HCT116 (cell line): ENCODE measurements at regions not wholly inside any gene's neighbourhood (a gene's known extent, or its start where the extent isn't known, plus 50 kb on each side); places are given as distances from the start of the nearest gene placed in this dataset.

Source experiments
- ATAC-seq: fragments of 200-7000 bp; cut with Tn5 transposase; 2 replicates; pipeline ENCODE4 v1.9.1; 2020; ENCODE audit warnings: mild to moderate bottlenecking, moderate library complexity
- BruUV-seq: library from RNA; stranded (reverse); fragments of 400-500 nt; replicated peaks from 2 replicates; lab custom pipeline; 2021; lab: Mats Ljungman, UMichigan
- CTCF ChIA-PET: fragments of 300-600 bp; sonication (Branson Sonifier 250); formaldehyde crosslinking; loops from one replicate; lab custom pipeline; 2021; ENCODE audit warnings: antibody characterized with exemption; lab: Charles Lee
- POLR2A ChIA-PET: fragments of 300-600, 350-600 bp; sonication (Branson Sonifier 250); formaldehyde crosslinking; loops from one replicate; lab custom pipeline; 2021; ENCODE audit warnings: antibody characterized with exemption; lab: Charles Lee
- RAD21 ChIA-PET, 2 experiments: fragments of 300-600 bp; sonication (Branson Sonifier 250); formaldehyde crosslinking; loops; one replicate each; lab custom pipeline; 2023; ENCODE audit warnings: low total read pairs in 2 of 2; ENCODE audit not compliant: uncharacterized antibody in 2 of 2, unreplicated experiment in 2 of 2, low non-redundant PET in 1 of 2; lab: Charles Lee
- DNase-seq: peaks from one replicate; pipeline ENCODE4 v3.0.0-alpha.2; 2010; ENCODE audit warnings: low read depth, low spot score
- H2AFZ ChIP-seq: fragments of 200-600 bp; shearing (Covaris generic), sonication (generic); 2 replicates; pipeline ENCODE4 v1.6.1; 2017; ENCODE audit warnings: low read depth, mixed run types, mixed read lengths, antibody characterized with exemption, low read length; ENCODE audit not compliant: poor library complexity, severe bottlenecking
- H3K27ac ChIP-seq: 2 replicates; pipeline ENCODE4 v1.5.1; 2012; ENCODE audit warnings: low read depth, low read length
- H3K27me3 ChIP-seq: fragments of 200-600 bp; sonication (generic); 2 replicates; pipeline ENCODE4 v1.6.1; 2016; ENCODE audit warnings: mixed run types, low read length, mixed read lengths; ENCODE audit not compliant: insufficient read depth
- H3K36me3 ChIP-seq, 2 experiments: fragments of 200-500 bp in 1 of 2; fragments of 200-600 bp in 1 of 2; sonication (Bioruptor generic) in 1 of 2; sonication (generic) in 1 of 2; 2 replicates each; pipeline versions ENCODE4 v1.5.1 to v1.6.1; 2014 to 2016; ENCODE audit warnings: low read length in 2 of 2, inconsistent platforms in 1 of 2, mixed read lengths in 1 of 2, mixed run types in 1 of 2; ENCODE audit not compliant: insufficient read depth in 2 of 2, control insufficient read depth in 1 of 2
- H3K4me1 ChIP-seq, 2 experiments: fragments of 200-600 bp in 1 of 2; sonication (generic) in 1 of 2; 2 replicates each; pipeline versions ENCODE4 v1.5.1 to v1.6.1; 2012 to 2017; ENCODE audit warnings: low read length in 2 of 2, inconsistent platforms in 1 of 2, mild to moderate bottlenecking in 1 of 2, mixed read lengths in 1 of 2, mixed run types in 1 of 2, moderate library complexity in 1 of 2; ENCODE audit not compliant: insufficient read depth in 2 of 2, control insufficient read depth in 1 of 2
- H3K4me2 ChIP-seq: fragments of 200-600 bp; sonication (generic); 2 replicates; pipeline ENCODE4 v1.6.1; 2017; ENCODE audit warnings: mixed run types, low read length, mixed read lengths
- H3K4me3 ChIP-seq, 2 experiments: fragments of 200-600 bp in 1 of 2; sonication (generic) in 1 of 2; replicated peaks in 1 of 2; 2 replicates each; pipeline ENCODE4 v1.5.1; 2011 to 2016; ENCODE audit warnings: low read length in 2 of 2, control low read depth in 1 of 2, low read depth in 1 of 2, mild to moderate bottlenecking in 1 of 2, mixed read lengths in 1 of 2, mixed run types in 1 of 2
- H3K79me2 ChIP-seq: fragments of 200-600 bp; sonication (generic); 2 replicates; pipeline ENCODE4 v1.6.1; 2017; ENCODE audit warnings: mild to moderate bottlenecking, mixed run types, low read length, moderate library complexity, mixed read lengths; ENCODE audit not compliant: insufficient read depth
- H3K9ac ChIP-seq: fragments of 200-600 bp; sonication (generic); 2 replicates; pipeline ENCODE4 v1.6.1; 2016; ENCODE audit warnings: low read length, mixed read lengths
- H3K9me2 ChIP-seq: fragments of 200-600 bp; sonication (generic), shearing (Covaris generic); 2 replicates; pipeline ENCODE4 v1.6.1; 2017; ENCODE audit warnings: mixed run types, mild to moderate bottlenecking, moderate library complexity; ENCODE audit not compliant: insufficient read depth
- H3K9me3 ChIP-seq, 2 experiments: fragments of 200-500 bp in 1 of 2; fragments of 200-600 bp in 1 of 2; sonication (Bioruptor generic) in 1 of 2; sonication (generic) in 1 of 2; 2 replicates each; pipeline ENCODE4 v1.6.1; 2014 to 2017; ENCODE audit warnings: low read length in 2 of 2, mixed read lengths in 2 of 2, inconsistent platforms in 1 of 2, low read depth in 1 of 2, mild to moderate bottlenecking in 1 of 2, mixed run types in 1 of 2, moderate library complexity in 1 of 2; ENCODE audit not compliant: control insufficient read depth in 1 of 2, insufficient read depth in 1 of 2
- H4K20me1 ChIP-seq: fragments of 200-600 bp; sonication (generic), shearing (Covaris generic); 2 replicates; pipeline ENCODE4 v1.6.1; 2017; ENCODE audit warnings: mixed run types, mild to moderate bottlenecking, moderate library complexity; ENCODE audit not compliant: insufficient read depth
- ATF3 ChIP-seq: IDR thresholded peaks from 2 replicates; pipeline ENCODE4 v1.6.1; 2012
- EGR1 ChIP-seq: IDR thresholded peaks from 2 replicates; pipeline ENCODE4 v1.6.1; 2012; ENCODE audit warnings: low read depth
- EZH2 ChIP-seq: fragments of 200-600 bp; sonication (generic); IDR thresholded peaks from 2 replicates; pipeline ENCODE4 v1.6.1; 2017; ENCODE audit warnings: antibody characterized with exemption, mixed run types
- EZH2phosphoT487 ChIP-seq: fragments of 200-600 bp; IDR thresholded peaks from 2 replicates; pipeline ENCODE4 v1.6.1; 2018; ENCODE audit warnings: antibody characterized with exemption, borderline replicate concordance
- FOSL1 ChIP-seq: IDR thresholded peaks from 2 replicates; pipeline ENCODE4 v1.6.1; 2012; ENCODE audit warnings: low read depth
- POLR2A ChIP-seq: IDR thresholded peaks from 2 replicates; pipeline ENCODE4 v1.7.0; 2011; ENCODE audit warnings: borderline replicate concordance; ENCODE audit not compliant: insufficient read depth, insufficient read length; ENCODE audit errors: extremely low read depth
- RAD21 ChIP-seq: IDR thresholded peaks from 2 replicates; pipeline ENCODE4 v1.6.1; 2012; ENCODE audit warnings: low read depth, mild to moderate bottlenecking
- REST ChIP-seq: IDR thresholded peaks from 2 replicates; pipeline ENCODE4 v1.6.1; 2012; ENCODE audit warnings: low read depth
- SP1 ChIP-seq: IDR thresholded peaks from 2 replicates; pipeline ENCODE4 v1.6.1; 2012; ENCODE audit warnings: low read depth
- YY1 ChIP-seq: IDR thresholded peaks from 2 replicates; pipeline ENCODE4 v1.6.1; 2011; ENCODE audit warnings: low read length, low read depth, moderate library complexity, mild to moderate bottlenecking; ENCODE audit not compliant: insufficient replicate concordance; ENCODE audit errors: extremely low read depth
- ZBTB33 ChIP-seq: IDR thresholded peaks from 2 replicates; pipeline ENCODE4 v1.6.1; 2011; ENCODE audit warnings: mild to moderate bottlenecking, low read length, moderate library complexity; ENCODE audit not compliant: insufficient replicate concordance; ENCODE audit errors: extremely low read depth
- ZFX ChIP-seq: fragments of 450-650 bp; IDR thresholded peaks from 2 replicates; pipeline ENCODE4 v1.6.1; 2017
- intact Hi-C: fragments of 100-400 bp; cut with micrococcal nuclease; formaldehyde crosslinking; loops from 2 replicates; pipeline ENCODE4 v1.10.0; 2022
- TF ChIP-seq, protein P1 (sequence below): IDR thresholded peaks from 2 replicates; pipeline ENCODE4 v1.6.1; 2012

- no peak overlapping the region for H3K4me2 ChIP-seq
- peaks cover 48% of the 10 kb centered on the region for H3K27me3 ChIP-seq
- intact Hi-C loops: no loop called here
- no peak overlapping the region for H3K27ac ChIP-seq
- H3K9me2 ChIP-seq: no peaks in the 10 kb centered on the region
- no peaks in the 10 kb centered on the region for H3K36me3 ChIP-seq
- no peak for DNase-seq
- no peaks in the 10 kb centered on the region; the same call in 1 of the 2 replicates for H4K20me1 ChIP-seq
- POLR2A ChIA-PET: no interaction called here
- no peak overlapping the region for H3K4me3 ChIP-seq
- no peaks in the 10 kb centered on the region for H3K9me3 ChIP-seq
- no peak for ATAC-seq
- no TSS peak for BruUV-seq
- no peaks in the 10 kb centered on the region for H3K4me1 ChIP-seq
- H3K79me2 ChIP-seq: no peaks in the 10 kb centered on the region
- no peak overlapping the region for H2AFZ ChIP-seq
- RAD21 ChIA-PET: no interaction called here
- TF ChIP-seq ATF3: no peak
- no peak overlapping the region for H3K9ac ChIP-seq
- CTCF ChIA-PET: interaction anchor here (3.6 kb wide), 1 partner anchor 15 kb away, joined by 14 read pairs; no protein-coding TSS in a partner anchor
Measured at GRCh38 chr2:16019060-16019480, 78.7 kb downstream of the MYCN start.

DNA sequence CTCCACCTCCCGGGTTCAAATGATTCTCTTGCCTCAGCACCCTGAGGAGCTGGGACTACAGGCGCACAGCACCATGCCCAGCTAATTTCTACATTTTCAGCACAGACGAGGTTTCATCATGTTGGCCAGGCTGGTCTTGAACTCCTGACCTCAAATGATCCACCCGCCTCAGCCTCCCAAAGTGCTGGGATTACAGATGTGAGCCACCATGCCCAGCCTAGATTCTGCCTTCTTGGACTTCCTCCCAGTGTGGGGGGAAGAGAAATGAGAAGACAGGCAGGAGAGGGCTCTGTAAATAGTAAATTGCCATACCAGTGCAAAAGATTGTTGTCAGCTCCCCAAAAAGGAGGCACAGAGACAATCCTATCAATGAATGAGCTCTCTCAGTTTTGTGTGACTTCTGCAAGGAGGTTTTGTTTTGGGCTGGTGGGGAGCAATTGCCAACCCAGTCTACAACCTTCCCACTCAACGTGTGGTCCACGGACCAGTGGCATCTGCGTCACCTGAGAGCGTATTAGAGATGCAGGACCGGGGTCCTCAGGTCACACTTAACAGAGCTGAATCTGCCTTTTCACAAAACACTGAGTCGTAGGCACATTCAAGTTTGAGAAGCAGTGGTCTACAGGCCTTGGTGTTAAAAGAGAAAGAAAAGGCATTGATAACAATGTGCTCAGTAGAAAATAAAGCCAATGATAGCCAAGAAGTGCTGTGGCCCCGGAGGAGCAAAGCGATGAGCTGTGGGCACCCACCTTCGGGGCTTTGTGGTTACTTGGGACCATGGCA lies 78.1 kb downstream of the MYCN start:
- H2AFZ ChIP-seq: no peak overlapping the region
- POLR2A ChIA-PET: no interaction called here
- H3K4me3 ChIP-seq: no peak overlapping the region
- RAD21 ChIA-PET: no interaction called here
- CTCF ChIA-PET: no interaction called here
- intact Hi-C loops: no loop called here
- H4K20me1 ChIP-seq: no peaks in the 10 kb centered on the region; the same call in 1 of the 2 replicates
- DNase-seq: no peak
- H3K4me1 ChIP-seq: no peaks in the 10 kb centered on the region
- ATAC-seq: no peak
- H3K9me2 ChIP-seq: no peaks in the 10 kb centered on the region
- BruUV-seq: no TSS peak
- peaks cover 44% of the 10 kb centered on the region for H3K27me3 ChIP-seq
- H3K4me2 ChIP-seq: no peak overlapping the region
- H3K79me2 ChIP-seq: no peaks in the 10 kb centered on the region
- H3K9me3 ChIP-seq: no peaks in the 10 kb centered on the region
- H3K9ac ChIP-seq: no peak overlapping the region
- no peak overlapping the region for H3K27ac ChIP-seq
- no peaks in the 10 kb centered on the region for H3K36me3 ChIP-seq
- no peak for TF ChIP-seq POLR2A
- TF ChIP-seq, protein P1, sequence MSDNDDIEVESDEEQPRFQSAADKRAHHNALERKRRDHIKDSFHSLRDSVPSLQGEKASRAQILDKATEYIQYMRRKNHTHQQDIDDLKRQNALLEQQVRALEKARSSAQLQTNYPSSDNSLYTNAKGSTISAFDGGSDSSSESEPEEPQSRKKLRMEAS: no peak
- no peak for TF ChIP-seq EGR1
- no peak for TF ChIP-seq ATF3
- TF ChIP-seq YY1: no peak
- TF ChIP-seq ZFX: no peak
- TF ChIP-seq EZH2: no peak
- no peak for TF ChIP-seq FOSL1
- TF ChIP-seq SP1: no peak
- TF ChIP-seq EZH2phosphoT487: no peak
- no peak for TF ChIP-seq REST
- TF ChIP-seq RAD21: no peak
- TF ChIP-seq ZBTB33: no peak
